Keratinocyte (primary cell): ENCODE measurements at regions not wholly inside any gene's neighbourhood (a gene's known extent, or its start where the extent isn't known, plus 50 kb on each side); places are given as distances from the start of the nearest gene placed in this dataset.

Experiments
- CTCF ChIP-seq, 3 experiments: IDR thresholded peaks in 1 of 3; conservative IDR thresholded peaks in 1 of 3; optimal IDR thresholded peaks in 1 of 3; 2 replicates in 2 of 3; 3 replicates in 1 of 3; pipeline versions ENCODE3 to v1.5.1; 2011; ENCODE audit warnings: low read length in 3 of 3, mild to moderate bottlenecking in 3 of 3, moderate library complexity in 2 of 3, control low read depth in 1 of 3, inconsistent platforms in 1 of 3; ENCODE audit not compliant: insufficient read depth in 2 of 3; ENCODE audit errors: extremely low read depth in 1 of 3
- EZH2 ChIP-seq: IDR thresholded peaks from one replicate; pipeline ENCODE4 v1.6.1; 2012; ENCODE audit warnings: inconsistent platforms, mild to moderate bottlenecking, low read length, moderate library complexity

- no peak for TF ChIP-seq CTCF (optimal IDR thresholded peaks at IDR 0.05 in 1 of 3, IDR thresholded peaks at IDR 0.05 in 1 of 3, conservative IDR thresholded peaks at IDR 0.05 in 1 of 3; ENCODE audit: extremely low read depth in 1 of 3, insufficient read depth in 2 of 3, low read length in 3 of 3)
- no peak for TF ChIP-seq EZH2
Measured at GRCh38 chr12:25307818-25308217, 57.1 kb upstream of the KRAS start.
